ENCODE measurements at regions not wholly inside any gene's neighbourhood (a gene's known extent, or its start where the extent isn't known, plus 50 kb on each side); places are given as distances from the start of the nearest gene placed in this dataset.

DNA sequence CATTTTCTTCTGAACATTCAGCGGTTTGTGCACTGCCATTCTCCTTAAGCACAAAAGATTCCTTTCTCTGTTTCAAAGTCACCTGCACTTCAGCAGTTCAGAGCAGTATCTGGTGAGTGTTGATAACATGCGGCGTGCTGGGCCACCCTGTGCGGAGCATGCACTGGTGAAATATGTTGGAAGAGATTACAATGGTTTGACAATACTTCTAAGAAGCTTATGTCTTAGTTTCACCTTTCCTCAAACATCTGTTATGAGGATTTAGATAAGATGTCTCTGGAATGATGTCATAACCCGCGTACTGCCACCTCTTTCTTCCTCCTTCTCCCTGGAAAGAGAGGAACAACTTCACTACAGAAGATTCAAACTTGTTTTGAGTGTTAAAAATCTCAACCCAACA lies 650.3 kb downstream of the AJAP1 start:
- Histone ChIP-seq H3K27me3 (ENCODE audit: control insufficient read depth in 4 of 4, insufficient read depth in 4 of 4, low read length in 3 of 4) (peaks cover 0 to 1% (median 0%) of the 10 kb centered on the region in 4 donors), H3K4me3 (ENCODE audit: low read depth in 1 of 3, low read length in 3 of 3) (no peak overlapping the region), H3K4me1 (ENCODE audit: control insufficient read depth in 4 of 4, insufficient read depth in 4 of 4, low read length in 3 of 4) (no peaks in the 10 kb centered on the region), H3K27ac (ENCODE audit: low read depth in 1 of 2, low read length in 2 of 2) (no peak overlapping the region), H3K9me3 (ENCODE audit: control insufficient read depth in 4 of 4, low read length in 3 of 4) (no peaks in the 10 kb centered on the region), H3K36me3 (ENCODE audit: control insufficient read depth in 4 of 4, insufficient read depth in 3 of 4, low read depth in 1 of 4, low read length in 3 of 4) (no peaks in the 10 kb centered on the region), H3K9ac (ENCODE audit: low read depth in 1 of 2, low read length in 2 of 2) (no peak overlapping the region)
- no peak for TF ChIP-seq MAX (IDR thresholded peaks at IDR 0.05)
- TF ChIP-seq ZBTB33 (IDR thresholded peaks at IDR 0.05): no peak
- TF ChIP-seq HNF4G (IDR thresholded peaks at IDR 0.05): no peak
- TF ChIP-seq, protein P1, sequence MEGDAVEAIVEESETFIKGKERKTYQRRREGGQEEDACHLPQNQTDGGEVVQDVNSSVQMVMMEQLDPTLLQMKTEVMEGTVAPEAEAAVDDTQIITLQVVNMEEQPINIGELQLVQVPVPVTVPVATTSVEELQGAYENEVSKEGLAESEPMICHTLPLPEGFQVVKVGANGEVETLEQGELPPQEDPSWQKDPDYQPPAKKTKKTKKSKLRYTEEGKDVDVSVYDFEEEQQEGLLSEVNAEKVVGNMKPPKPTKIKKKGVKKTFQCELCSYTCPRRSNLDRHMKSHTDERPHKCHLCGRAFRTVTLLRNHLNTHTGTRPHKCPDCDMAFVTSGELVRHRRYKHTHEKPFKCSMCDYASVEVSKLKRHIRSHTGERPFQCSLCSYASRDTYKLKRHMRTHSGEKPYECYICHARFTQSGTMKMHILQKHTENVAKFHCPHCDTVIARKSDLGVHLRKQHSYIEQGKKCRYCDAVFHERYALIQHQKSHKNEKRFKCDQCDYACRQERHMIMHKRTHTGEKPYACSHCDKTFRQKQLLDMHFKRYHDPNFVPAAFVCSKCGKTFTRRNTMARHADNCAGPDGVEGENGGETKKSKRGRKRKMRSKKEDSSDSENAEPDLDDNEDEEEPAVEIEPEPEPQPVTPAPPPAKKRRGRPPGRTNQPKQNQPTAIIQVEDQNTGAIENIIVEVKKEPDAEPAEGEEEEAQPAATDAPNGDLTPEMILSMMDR (IDR thresholded peaks at IDR 0.05; ENCODE audit: low read depth, low read length, missing input control): no peak
- no peak for TF ChIP-seq JUND (IDR thresholded peaks at IDR 0.05)
- TF ChIP-seq, protein P2, sequence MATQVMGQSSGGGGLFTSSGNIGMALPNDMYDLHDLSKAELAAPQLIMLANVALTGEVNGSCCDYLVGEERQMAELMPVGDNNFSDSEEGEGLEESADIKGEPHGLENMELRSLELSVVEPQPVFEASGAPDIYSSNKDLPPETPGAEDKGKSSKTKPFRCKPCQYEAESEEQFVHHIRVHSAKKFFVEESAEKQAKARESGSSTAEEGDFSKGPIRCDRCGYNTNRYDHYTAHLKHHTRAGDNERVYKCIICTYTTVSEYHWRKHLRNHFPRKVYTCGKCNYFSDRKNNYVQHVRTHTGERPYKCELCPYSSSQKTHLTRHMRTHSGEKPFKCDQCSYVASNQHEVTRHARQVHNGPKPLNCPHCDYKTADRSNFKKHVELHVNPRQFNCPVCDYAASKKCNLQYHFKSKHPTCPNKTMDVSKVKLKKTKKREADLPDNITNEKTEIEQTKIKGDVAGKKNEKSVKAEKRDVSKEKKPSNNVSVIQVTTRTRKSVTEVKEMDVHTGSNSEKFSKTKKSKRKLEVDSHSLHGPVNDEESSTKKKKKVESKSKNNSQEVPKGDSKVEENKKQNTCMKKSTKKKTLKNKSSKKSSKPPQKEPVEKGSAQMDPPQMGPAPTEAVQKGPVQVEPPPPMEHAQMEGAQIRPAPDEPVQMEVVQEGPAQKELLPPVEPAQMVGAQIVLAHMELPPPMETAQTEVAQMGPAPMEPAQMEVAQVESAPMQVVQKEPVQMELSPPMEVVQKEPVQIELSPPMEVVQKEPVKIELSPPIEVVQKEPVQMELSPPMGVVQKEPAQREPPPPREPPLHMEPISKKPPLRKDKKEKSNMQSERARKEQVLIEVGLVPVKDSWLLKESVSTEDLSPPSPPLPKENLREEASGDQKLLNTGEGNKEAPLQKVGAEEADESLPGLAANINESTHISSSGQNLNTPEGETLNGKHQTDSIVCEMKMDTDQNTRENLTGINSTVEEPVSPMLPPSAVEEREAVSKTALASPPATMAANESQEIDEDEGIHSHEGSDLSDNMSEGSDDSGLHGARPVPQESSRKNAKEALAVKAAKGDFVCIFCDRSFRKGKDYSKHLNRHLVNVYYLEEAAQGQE (IDR thresholded peaks at IDR 0.05): no peak
- no peak for TF ChIP-seq TAF1 (conservative IDR thresholded peaks at IDR 0.05)
- TF ChIP-seq, protein P3, sequence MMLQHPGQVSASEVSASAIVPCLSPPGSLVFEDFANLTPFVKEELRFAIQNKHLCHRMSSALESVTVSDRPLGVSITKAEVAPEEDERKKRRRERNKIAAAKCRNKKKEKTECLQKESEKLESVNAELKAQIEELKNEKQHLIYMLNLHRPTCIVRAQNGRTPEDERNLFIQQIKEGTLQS (IDR thresholded peaks at IDR 0.05): no peak
- no peak for DNase-seq (ENCODE audit: low spot score)
- WGBS: 80% methylated on average over 6 of the region's 6 CpGs

- H3K27ac ChIP-seq (ENCODE audit: low read depth in 1 of 2, low read length in 2 of 2): no peak overlapping the region
- H3K36me3 ChIP-seq (ENCODE audit: control insufficient read depth in 4 of 4, insufficient read depth in 3 of 4, low read depth in 1 of 4, low read length in 3 of 4): no peaks in the 10 kb centered on the region
- no peaks in the 10 kb centered on the region for H3K27me3 ChIP-seq (ENCODE audit: control insufficient read depth in 4 of 4, insufficient read depth in 4 of 4, low read length in 3 of 4)
- no peak overlapping the region for H3K4me3 ChIP-seq (ENCODE audit: low read depth in 1 of 3, low read length in 3 of 3)
- H3K9ac ChIP-seq (ENCODE audit: low read depth in 1 of 2, low read length in 2 of 2): no peak overlapping the region
- 92% methylated on average over 6 of the region's 6 CpGs for WGBS
- no peak for DNase-seq (ENCODE audit: low spot score)
- H3K4me1 ChIP-seq (ENCODE audit: control insufficient read depth in 4 of 4, insufficient read depth in 4 of 4, low read length in 3 of 4): no peaks in the 10 kb centered on the region
- no peaks in the 10 kb centered on the region for H3K9me3 ChIP-seq (ENCODE audit: control insufficient read depth in 4 of 4, low read length in 3 of 4)
- TF ChIP-seq HNF4A (conservative IDR thresholded peaks at IDR 0.05): no peak
- TF ChIP-seq, protein P3 (IDR thresholded peaks at IDR 0.05): no peak
- TF ChIP-seq, protein P2 (IDR thresholded peaks at IDR 0.05): no peak
- TF ChIP-seq, protein P1 (IDR thresholded peaks at IDR 0.05; ENCODE audit: low read depth, low read length, missing input control): no peak
- TF ChIP-seq JUND (IDR thresholded peaks at IDR 0.05): no peak
- TF ChIP-seq FOXA2 (IDR thresholded peaks at IDR 0.05): no peak
- no peak for TF ChIP-seq RAD21 (IDR thresholded peaks at IDR 0.05)
- no peak for TF ChIP-seq MAX (IDR thresholded peaks at IDR 0.05)
- TF ChIP-seq NR2F2 (IDR thresholded peaks at IDR 0.05): no peak
- TF ChIP-seq HNF4G (IDR thresholded peaks at IDR 0.05): no peak
- no peak for TF ChIP-seq GABPA (IDR thresholded peaks at IDR 0.05 in 1 of 2, conservative IDR thresholded peaks at IDR 0.05 in 1 of 2)
- TF ChIP-seq ZBTB33 (IDR thresholded peaks at IDR 0.05): no peak
- TF ChIP-seq TAF1 (conservative IDR thresholded peaks at IDR 0.05): no peak
Measured at GRCh38 chr1:5298376-5298775, 644.0 kb downstream of the AJAP1 start.
